ENCODE measurements at regions not wholly inside any gene's neighbourhood (a gene's known extent, or its start where the extent isn't known, plus 50 kb on each side); places are given as distances from the start of the nearest gene placed in this dataset.

GRCh38 chr12:46483572-46484395 lies 111.2 kb upstream of the SLC38A2 start:
- H3K4me1 ChIP-seq (ENCODE audit: insufficient read depth, poor library complexity, severe bottlenecking) = peaks cover 23% of the 10 kb centered on the region
- no peaks in the 10 kb centered on the region for H3K9me3 ChIP-seq (ENCODE audit: severe bottlenecking)
- no peaks in the 10 kb centered on the region for H3K36me3 ChIP-seq (ENCODE audit: low read depth)
- no peak for TF ChIP-seq CTCF (IDR thresholded peaks at IDR 0.05; ENCODE audit: poor library complexity, severe bottlenecking)
- H3K4me3 ChIP-seq (ENCODE audit: severe bottlenecking) = no peak overlapping the region
- no peaks in the 10 kb centered on the region for H3K27me3 ChIP-seq (ENCODE audit: insufficient read depth, poor library complexity, severe bottlenecking)
- peak overlapping the region; percentile 64 for H3K27ac ChIP-seq (ENCODE audit: poor library complexity, severe bottlenecking)
- DNase-seq (ENCODE audit: low spot score) = no peak
- peak; percentile 84 for ATAC-seq (ENCODE audit: low read depth)

- H3K36me3 ChIP-seq (ENCODE audit: low read depth) = no peaks in the 10 kb centered on the region
These were observed 108.2 kb upstream of the SLC38A2 start for GRCh38 chr12:46480724-46481123.

DNA sequence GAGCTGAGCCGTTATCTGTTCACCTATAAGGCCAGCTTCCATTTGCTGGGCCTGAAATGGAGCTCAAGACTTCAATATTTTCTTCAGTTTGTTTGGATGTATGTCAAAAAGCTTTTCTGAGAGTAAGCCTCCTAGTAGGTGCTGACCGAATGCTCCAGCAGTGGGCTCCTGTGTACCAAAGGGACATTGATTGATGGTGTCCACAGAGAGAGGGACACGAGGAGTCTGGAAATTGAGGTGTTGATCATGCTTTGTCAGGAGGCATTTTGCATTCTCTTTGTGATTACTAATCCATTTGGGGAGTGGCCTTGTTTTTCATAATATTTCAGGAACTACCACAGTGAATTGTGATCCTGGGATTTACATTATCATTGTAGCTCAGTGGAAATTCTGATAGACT lies 107.7 kb upstream of the SLC38A2 start:
- no peak for TF ChIP-seq CTCF (IDR thresholded peaks at IDR 0.05; ENCODE audit: poor library complexity, severe bottlenecking)
- Histone ChIP-seq H3K4me1 (ENCODE audit: insufficient read depth, poor library complexity, severe bottlenecking) (peaks cover 29% of the 10 kb centered on the region), H3K4me3 (ENCODE audit: severe bottlenecking) (no peak overlapping the region), H3K9me3 (ENCODE audit: severe bottlenecking) (no peaks in the 10 kb centered on the region), H3K36me3 (ENCODE audit: low read depth) (no peaks in the 10 kb centered on the region), H3K27me3 (ENCODE audit: insufficient read depth, poor library complexity, severe bottlenecking) (no peaks in the 10 kb centered on the region), H3K27ac (ENCODE audit: poor library complexity, severe bottlenecking) (peak overlapping the region; percentile 12)
- ATAC-seq (ENCODE audit: low read depth) (no peak), DNase-seq (ENCODE audit: low spot score) (no peak)

More at GRCh38 chr12:46480724-46481123, 108.2 kb upstream of the SLC38A2 start:
- Histone ChIP-seq H3K4me3 (ENCODE audit: severe bottlenecking) (no peak overlapping the region), H3K4me1 (ENCODE audit: insufficient read depth, poor library complexity, severe bottlenecking) (peaks cover 29% of the 10 kb centered on the region), H3K27ac (ENCODE audit: poor library complexity, severe bottlenecking) (peak overlapping the region; percentile 12), H3K27me3 (ENCODE audit: insufficient read depth, poor library complexity, severe bottlenecking) (no peaks in the 10 kb centered on the region), H3K9me3 (ENCODE audit: severe bottlenecking) (no peaks in the 10 kb centered on the region)
- ATAC-seq (ENCODE audit: low read depth) (no peak), DNase-seq (ENCODE audit: low spot score) (no peak)
- TF ChIP-seq CTCF (IDR thresholded peaks at IDR 0.05; ENCODE audit: poor library complexity, severe bottlenecking) = no peak

GRCh38 chr12:46478123-46478522 lies 105.5 kb upstream of the SLC38A2 start:
- no peak for ATAC-seq (ENCODE audit: low read depth)
- H3K27ac ChIP-seq (ENCODE audit: poor library complexity, severe bottlenecking) = peak overlapping the region; percentile 8

More at GRCh38 chr12:46478123-46478522, 105.5 kb upstream of the SLC38A2 start:
- Histone ChIP-seq H3K4me3 (ENCODE audit: severe bottlenecking) (no peak overlapping the region), H3K27me3 (ENCODE audit: insufficient read depth, poor library complexity, severe bottlenecking) (no peaks in the 10 kb centered on the region), H3K4me1 (ENCODE audit: insufficient read depth, poor library complexity, severe bottlenecking) (peaks cover 40% of the 10 kb centered on the region), H3K9me3 (ENCODE audit: severe bottlenecking) (no peaks in the 10 kb centered on the region), H3K36me3 (ENCODE audit: low read depth) (no peaks in the 10 kb centered on the region)
- DNase-seq (ENCODE audit: low spot score) = no peak
- no peak for TF ChIP-seq CTCF (IDR thresholded peaks at IDR 0.05; ENCODE audit: poor library complexity, severe bottlenecking)

Data from RWPE2 (cell line).